SK-N-MC (cell line): ENCODE measurements at regions not wholly inside any gene's neighbourhood (a gene's known extent, or its start where the extent isn't known, plus 50 kb on each side); places are given as distances from the start of the nearest gene placed in this dataset.
"Not testable (repeated sequence)": the region's sequence is repeated elsewhere in the genome, so short reads cannot be mapped to it uniquely, and the experiment has no call there.

Experiments
- DNase-seq: peaks from one replicate; pipeline ENCODE4 v3.0.0-alpha.2; 2011; ENCODE audit warnings: low read depth, low spot score
- H3K27ac ChIP-seq: fragments of 200-600 bp; sonication (generic); 2 replicates; pipeline ENCODE4 v1.5.1; 2016; ENCODE audit warnings: mixed run types
- H3K36me3 ChIP-seq: fragments of 200-600 bp; sonication (generic); 2 replicates; pipeline ENCODE4 v1.6.1; 2017; ENCODE audit warnings: antibody characterized with exemption, low read length, mixed read lengths; ENCODE audit not compliant: insufficient read depth
- H3K4me3 ChIP-seq: fragments of 200-600 bp; sonication (generic); 2 replicates; pipeline ENCODE4 v1.5.1; 2016
- H3K9ac ChIP-seq: fragments of 200-600 bp; sonication (generic); 2 replicates; pipeline ENCODE4 v1.8.0; 2017; ENCODE audit warnings: mixed run types, mixed read lengths; ENCODE audit not compliant: insufficient read length
- H3K9me3 ChIP-seq: fragments of 200-600 bp; sonication (generic); 2 replicates; pipeline ENCODE4 v1.6.1; 2017; ENCODE audit warnings: low read depth, mild to moderate bottlenecking, antibody characterized with exemption, low read length, moderate library complexity, mixed read lengths
- EZH2 ChIP-seq: fragments of 200-600 bp; sonication (generic); IDR thresholded peaks from one replicate; pipeline ENCODE4 v1.6.1; 2017; ENCODE audit warnings: antibody characterized with exemption
- FOXP2 ChIP-seq: optimal IDR thresholded peaks from 2 replicates; pipeline ENCODE3; 2011; ENCODE audit warnings: mild to moderate bottlenecking, moderate library complexity; ENCODE audit not compliant: insufficient read depth; ENCODE audit errors: extremely low read length, control extremely low read depth
- POLR2AphosphoS5 ChIP-seq: IDR thresholded peaks from 2 replicates; pipeline ENCODE4 v1.6.1; 2012; ENCODE audit warnings: mild to moderate bottlenecking, low read depth, low read length, borderline replicate concordance

DNA sequence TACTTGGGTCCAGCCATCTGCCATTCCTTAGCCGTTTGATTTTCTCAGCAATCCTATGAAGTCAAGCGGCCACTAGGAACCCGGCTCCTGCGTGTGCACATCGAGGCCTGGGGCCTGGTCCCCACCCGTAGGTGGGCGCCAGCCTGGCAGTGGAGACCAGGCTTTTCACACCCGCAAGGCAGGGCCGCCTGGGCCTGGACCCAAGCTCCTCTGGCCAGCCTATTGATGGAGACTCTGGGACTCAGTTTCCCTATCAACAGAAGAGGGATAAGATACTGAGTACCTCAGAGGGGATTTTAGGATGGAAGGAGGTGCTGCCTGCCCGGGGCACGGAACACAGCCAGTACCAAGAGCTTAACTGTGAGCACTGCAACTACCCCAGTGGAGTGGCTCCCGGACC, 104.3 kb upstream of the C14orf180 start:
- DNase-seq = no peak
- no peak overlapping the region for H3K27ac ChIP-seq
- no peak overlapping the region for H3K9ac ChIP-seq
- H3K36me3 ChIP-seq = no peaks in the 10 kb centered on the region
- no peak overlapping the region for H3K4me3 ChIP-seq
- no peaks in the 10 kb centered on the region for H3K9me3 ChIP-seq
- no peak for TF ChIP-seq POLR2AphosphoS5
- TF ChIP-seq FOXP2 = no peak
- TF ChIP-seq EZH2 = no peak

DNA sequence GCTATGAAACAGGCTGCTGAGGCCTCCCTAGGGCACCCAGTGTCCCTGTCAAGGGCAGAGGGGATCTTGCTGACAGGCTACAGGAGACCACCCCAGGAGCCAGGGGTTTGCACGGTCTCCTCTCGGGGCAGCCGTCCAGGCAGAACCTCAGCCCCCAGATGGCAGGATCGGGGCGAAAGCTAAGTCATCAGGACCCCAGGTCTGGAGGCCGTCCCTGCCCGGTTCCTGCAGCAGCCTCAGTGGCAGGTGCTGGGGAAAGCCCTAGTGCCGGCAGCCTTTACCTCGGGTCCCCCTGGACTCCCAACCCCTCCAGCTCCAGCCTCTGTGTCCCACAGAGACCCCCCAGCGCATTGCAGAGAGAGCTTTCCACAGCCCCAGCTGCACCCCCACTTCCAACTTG, 103.8 kb upstream of the C14orf180 start:
- Histone ChIP-seq H3K27ac (no peak overlapping the region), H3K4me3 (no peak overlapping the region), H3K36me3 (no peaks in the 10 kb centered on the region), H3K9ac (no peak overlapping the region), H3K9me3 (no peaks in the 10 kb centered on the region)
- TF ChIP-seq POLR2AphosphoS5 = no peak
- TF ChIP-seq EZH2 = no peak
- TF ChIP-seq FOXP2 = no peak
- DNase-seq = no peak

DNA sequence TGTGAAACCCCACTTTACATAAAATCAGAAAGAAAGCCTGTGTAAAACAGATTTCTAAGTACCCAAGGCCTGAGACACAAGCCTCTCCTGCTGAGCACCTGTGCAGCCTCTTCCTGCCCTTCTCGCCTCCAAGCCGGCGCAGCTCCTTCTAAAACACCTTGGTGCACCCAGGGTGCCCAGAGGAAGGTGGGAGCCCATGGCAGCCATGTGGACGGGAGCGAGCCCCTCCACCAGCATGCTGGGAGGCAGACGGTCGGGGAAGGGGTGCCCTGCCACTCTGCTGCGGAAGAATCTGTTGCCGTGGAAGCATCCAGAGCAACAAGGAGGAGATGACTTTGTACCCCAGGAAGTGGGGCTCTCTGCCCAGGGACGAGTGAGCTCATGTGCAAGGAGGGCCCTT, 103.1 kb upstream of the C14orf180 start:
- Histone ChIP-seq H3K9me3 (no peaks in the 10 kb centered on the region), H3K27ac (no peak overlapping the region), H3K36me3 (no peaks in the 10 kb centered on the region), H3K4me3 (no peak overlapping the region), H3K9ac (no peak overlapping the region)
- TF ChIP-seq FOXP2 = no peak
- TF ChIP-seq POLR2AphosphoS5 = no peak
- no peak for TF ChIP-seq EZH2
- DNase-seq = no peak

DNA sequence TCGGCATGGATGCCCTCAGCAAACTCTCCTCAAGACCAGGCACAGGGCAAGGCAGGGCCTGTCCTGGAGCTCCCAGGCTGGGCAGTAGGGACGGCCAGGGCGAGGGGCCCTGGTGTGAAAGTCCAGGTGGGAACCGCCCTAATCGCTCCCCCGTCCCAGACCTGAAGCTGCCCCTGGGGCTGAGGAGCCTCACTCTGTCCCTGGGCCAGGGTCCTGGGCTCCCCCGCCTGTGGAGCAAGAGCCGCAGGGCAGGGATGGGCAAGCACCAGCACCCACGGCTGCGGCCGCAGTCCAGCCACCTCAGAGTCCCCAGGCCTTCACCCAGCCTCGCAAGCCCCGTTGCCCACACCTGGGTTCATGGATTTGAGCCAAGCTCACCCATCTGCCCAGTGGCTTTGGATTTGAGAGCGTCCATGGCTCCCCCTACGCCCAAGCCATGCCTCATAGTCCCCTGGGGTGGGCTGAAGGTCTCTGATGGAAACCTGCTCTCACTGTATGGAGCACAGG, 102.4 kb upstream of the C14orf180 start:
- no peak overlapping the region for H3K4me3 ChIP-seq
- DNase-seq = no peak
- TF ChIP-seq POLR2AphosphoS5 = no peak
- no peak for TF ChIP-seq FOXP2
- TF ChIP-seq EZH2 = no peak
- no peaks in the 10 kb centered on the region for H3K9me3 ChIP-seq
- no peak overlapping the region for H3K27ac ChIP-seq
- H3K36me3 ChIP-seq = no peaks in the 10 kb centered on the region
- H3K9ac ChIP-seq = no peak overlapping the region

DNA sequence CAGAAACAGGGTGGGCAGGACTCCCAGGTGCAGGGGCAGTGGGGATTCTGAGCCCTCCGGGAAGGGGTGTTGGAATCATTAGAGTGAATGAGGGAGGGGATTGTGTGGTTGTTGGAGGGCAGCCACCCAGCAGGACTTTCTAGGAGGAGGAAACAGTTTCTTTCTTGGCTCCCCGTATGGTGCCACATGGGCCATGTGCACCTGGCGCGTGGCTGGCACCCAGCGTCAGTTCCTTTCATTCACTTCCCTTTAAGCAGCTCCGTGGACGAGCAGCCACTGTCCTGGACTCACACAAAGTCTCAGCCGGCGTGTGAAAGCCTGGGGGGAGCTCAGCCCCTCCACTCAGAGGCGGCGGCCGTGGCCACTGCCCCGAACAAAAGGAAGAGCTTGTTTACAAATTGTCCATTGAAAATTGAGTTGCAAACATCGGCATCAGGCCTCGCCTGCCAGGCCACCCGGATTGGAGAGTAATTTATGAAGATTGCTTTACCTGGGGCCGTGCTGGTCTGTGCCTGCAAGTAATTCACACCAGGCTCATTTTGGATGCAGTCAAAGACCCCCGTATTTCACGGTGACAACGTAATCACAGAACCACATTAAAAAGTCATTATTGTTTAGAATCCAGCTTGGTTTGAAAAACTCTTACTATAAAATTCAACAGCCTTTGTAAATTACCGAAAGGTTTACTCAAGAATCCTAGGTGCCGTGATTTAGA, 101.7 kb upstream of the C14orf180 start:
- no peaks in the 10 kb centered on the region for H3K9me3 ChIP-seq
- DNase-seq = no peak

DNA sequence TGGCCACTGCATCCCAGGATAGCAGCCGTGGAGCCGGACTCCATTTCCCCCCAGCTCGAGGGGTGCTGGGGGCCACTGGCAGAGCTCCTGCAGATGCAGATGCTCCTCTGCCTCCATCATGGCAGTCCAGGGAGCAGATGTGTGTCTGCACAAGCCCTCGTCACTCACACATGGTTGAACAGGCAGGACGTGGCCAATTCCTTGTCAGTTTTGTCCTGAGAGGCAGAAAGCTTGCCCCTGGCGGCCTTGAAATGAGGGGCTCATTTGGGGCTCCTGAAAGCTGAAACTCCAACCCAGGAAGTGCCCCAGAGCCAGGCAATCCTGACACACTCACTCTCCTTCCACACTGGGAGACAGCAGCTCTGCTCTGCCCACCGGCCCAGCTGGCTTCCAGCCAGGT, 100.9 kb upstream of the C14orf180 start:
- no peak for DNase-seq
- Histone ChIP-seq H3K4me3 (no peak overlapping the region), H3K27ac (no peak overlapping the region), H3K9ac (no peak overlapping the region), H3K36me3 (no peaks in the 10 kb centered on the region), H3K9me3 (no peaks in the 10 kb centered on the region)
- TF ChIP-seq POLR2AphosphoS5 (no peak), FOXP2 (no peak), EZH2 (no peak)

More for the DNA sequence above, 101.7 kb upstream of the C14orf180 start:
- no peak overlapping the region for H3K9ac ChIP-seq
- H3K4me3 ChIP-seq = no peak overlapping the region
- no peak for TF ChIP-seq FOXP2
- no peak for TF ChIP-seq EZH2
- TF ChIP-seq POLR2AphosphoS5 = no peak
- no peaks in the 10 kb centered on the region for H3K36me3 ChIP-seq
- H3K27ac ChIP-seq = no peak overlapping the region

DNA sequence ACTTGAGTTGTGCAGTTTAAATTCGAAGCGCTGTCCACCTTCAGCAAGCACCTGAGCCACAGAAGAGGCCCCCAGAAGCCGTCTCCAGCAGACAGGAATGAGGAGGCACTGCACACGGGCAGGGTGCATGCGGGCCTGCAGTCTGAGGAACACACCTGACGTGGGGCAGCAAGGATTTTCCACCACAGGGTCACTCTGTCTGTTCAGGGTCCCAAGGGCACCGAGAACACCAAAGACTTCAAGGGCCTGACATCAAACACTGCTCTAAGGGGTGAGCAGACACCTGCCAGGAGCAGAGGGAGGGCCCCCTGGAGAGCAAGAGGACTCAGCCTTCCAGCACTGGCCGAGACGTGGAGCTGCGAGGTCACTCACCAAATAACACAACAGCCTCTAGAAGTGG, 99.7 kb upstream of the C14orf180 start:
- DNase-seq = no peak
- Histone ChIP-seq H3K27ac (no peak overlapping the region), H3K9ac (no peak overlapping the region), H3K9me3 (no peaks in the 10 kb centered on the region), H3K4me3 (no peak overlapping the region), H3K36me3 (no peaks in the 10 kb centered on the region)
- no peak for TF ChIP-seq EZH2
- TF ChIP-seq POLR2AphosphoS5 = no peak
- no peak for TF ChIP-seq FOXP2

DNA sequence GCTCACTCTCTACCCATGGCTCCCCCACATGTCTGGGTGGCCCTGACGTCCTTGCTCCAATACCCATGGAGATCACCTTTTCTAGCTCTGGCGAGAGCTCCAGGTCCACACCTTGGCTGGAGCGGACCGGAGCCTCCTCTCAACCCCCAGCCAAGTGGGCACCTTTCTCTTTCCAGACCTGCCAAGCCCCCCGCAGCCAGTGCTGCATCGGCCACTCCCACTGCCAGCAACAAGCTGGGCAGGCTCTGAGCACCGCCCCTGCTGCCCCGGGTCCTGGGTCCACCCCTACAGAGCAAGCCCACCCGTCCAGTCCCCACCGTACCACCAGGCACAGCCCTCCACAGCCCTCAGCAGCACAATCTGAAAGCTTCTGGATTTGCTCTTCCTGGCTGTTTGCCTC, 98.2 kb upstream of the C14orf180 start:
- H3K9me3 ChIP-seq = no peaks in the 10 kb centered on the region
- TF ChIP-seq EZH2 = no peak
- no peak for TF ChIP-seq POLR2AphosphoS5
- no peak for TF ChIP-seq FOXP2

DNA sequence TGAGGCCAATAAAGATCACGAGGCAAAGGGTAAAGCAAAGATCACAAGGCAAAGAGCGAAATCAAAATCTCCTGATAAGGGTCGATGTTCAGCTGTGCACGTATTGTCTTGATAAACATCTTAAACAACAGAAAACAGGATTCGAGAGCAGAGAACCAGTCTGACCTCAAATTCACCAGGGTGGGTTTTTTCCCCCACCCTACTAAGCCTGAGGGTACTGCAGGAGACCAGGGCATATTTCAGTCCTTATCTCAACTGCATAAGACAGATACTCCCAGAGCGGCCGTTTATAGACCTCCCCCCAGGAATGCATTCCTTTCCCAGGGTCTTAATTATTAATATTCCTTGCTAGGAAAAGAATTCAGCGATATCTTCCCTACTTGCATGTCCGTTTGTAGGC, 97.5 kb upstream of the C14orf180 start:
- DNase-seq, H3K4me3 ChIP-seq, H3K9ac ChIP-seq, H3K27ac ChIP-seq, H3K36me3 ChIP-seq, H3K9me3 ChIP-seq: not testable (repeated sequence)

More for the DNA sequence above, 98.2 kb upstream of the C14orf180 start:
- no peak for DNase-seq
- no peak overlapping the region for H3K9ac ChIP-seq
- H3K4me3 ChIP-seq = no peak overlapping the region
- H3K36me3 ChIP-seq = no peaks in the 10 kb centered on the region
- H3K27ac ChIP-seq = no peak overlapping the region
